ENCODE measurements at regions not wholly inside any gene's neighbourhood (a gene's known extent, or its start where the extent isn't known, plus 50 kb on each side); places are given as distances from the start of the nearest gene placed in this dataset.
"Not testable (repeated sequence)": the region's sequence is repeated elsewhere in the genome, so short reads cannot be mapped to it uniquely, and the experiment has no call there.

DNA sequence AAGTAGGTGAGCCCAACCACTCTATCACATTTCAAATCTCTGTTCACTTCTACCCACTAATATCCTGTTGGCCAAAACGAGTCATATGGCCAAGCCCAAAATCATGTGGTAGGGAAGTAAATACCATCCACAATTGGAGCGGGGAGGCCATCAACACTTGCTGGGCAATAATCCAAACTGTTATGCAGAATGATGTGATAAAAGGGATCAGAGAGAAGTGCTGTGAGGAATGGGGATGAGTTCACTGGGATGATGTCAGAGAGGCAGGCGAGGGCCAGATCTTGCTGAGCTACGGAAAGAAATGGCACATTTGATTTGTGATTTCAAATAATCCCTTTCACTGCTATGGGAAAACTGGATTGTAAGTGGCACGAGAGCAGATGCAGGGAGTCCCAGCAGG, 188.4 kb downstream of the NPIPA8 start:
- not testable (repeated sequence) for DNase-seq (ENCODE audit: low spot score)

- not testable (repeated sequence) for DNase-seq (ENCODE audit: low spot score)
Observed at GRCh38 chr16:18146601-18147142, 189.9 kb downstream of the NPIPA8 start.

- not testable (repeated sequence) for DNase-seq (ENCODE audit: low spot score)
Observed at GRCh38 chr16:18142066-18142465, 194.5 kb downstream of the NPIPA8 start.

GRCh38 chr16:18136288-18136687, 200.2 kb downstream of the NPIPA8 start:
- DNase-seq (ENCODE audit: low spot score) = not testable (repeated sequence)

- not testable (repeated sequence) for DNase-seq (ENCODE audit: low spot score)
Observed at GRCh38 chr16:18135024-18135423, 201.5 kb downstream of the NPIPA8 start.

GRCh38 chr16:18131587-18131986, 204.9 kb downstream of the NPIPA8 start:
- DNase-seq (ENCODE audit: low spot score) = not testable (repeated sequence)

- not testable (repeated sequence) for DNase-seq (ENCODE audit: low spot score)
Observed at GRCh38 chr16:18130478-18131120, 205.9 kb downstream of the NPIPA8 start.

GRCh38 chr16:18127033-18127432, 209.5 kb downstream of the NPIPA8 start:
- not testable (repeated sequence) for DNase-seq (ENCODE audit: low spot score)

- DNase-seq (ENCODE audit: low spot score) = not testable (repeated sequence)
Observed at GRCh38 chr16:18119092-18119491, 217.4 kb downstream of the NPIPA8 start.

GRCh38 chr16:18118684-18119083, 217.9 kb downstream of the NPIPA8 start:
- DNase-seq (ENCODE audit: low spot score) = not testable (repeated sequence)

DNA sequence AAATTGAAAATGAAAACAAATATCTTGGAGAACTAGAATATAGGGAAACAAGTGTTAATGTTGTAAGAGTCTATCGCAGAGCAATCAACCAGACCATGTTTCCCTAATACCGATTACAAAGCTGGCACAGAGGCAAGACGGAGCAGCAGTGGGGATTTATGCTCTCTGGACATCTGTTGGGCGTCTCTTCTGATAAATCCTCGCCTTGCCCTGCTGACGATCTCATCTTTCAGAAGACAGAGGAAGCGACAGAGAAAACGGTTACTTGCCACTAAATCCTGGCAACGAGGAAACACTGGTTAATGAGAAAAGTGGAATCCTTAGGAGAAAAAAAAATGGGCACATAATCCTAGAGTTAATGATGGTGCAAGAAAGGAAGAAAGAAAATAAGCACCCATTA, 218.5 kb downstream of the NPIPA8 start:
- DNase-seq (ENCODE audit: low spot score) = not testable (repeated sequence)

- not testable (repeated sequence) for DNase-seq (ENCODE audit: low spot score)
Observed at GRCh38 chr16:18104412-18104811, 232.1 kb downstream of the NPIPA8 start.

DNA sequence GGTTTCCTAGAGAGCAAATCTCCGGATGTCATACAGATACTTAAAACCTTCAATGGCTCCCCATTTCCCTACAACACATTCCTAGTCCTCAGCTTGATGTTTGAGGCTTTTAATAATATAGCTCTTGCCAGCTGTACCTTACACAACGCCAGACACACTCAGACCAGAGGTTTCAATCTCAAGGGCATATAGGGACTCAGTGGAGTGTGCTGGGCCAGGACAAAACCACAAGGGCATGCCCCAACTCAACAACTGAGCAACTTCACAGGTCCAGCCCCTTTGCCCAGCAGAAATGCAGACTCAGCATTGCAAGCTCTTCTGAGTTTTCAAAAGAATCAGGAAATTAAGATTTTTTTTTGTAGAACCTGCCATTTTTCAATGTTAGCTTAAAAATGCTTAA, 235.5 kb downstream of the NPIPA8 start:
- DNase-seq (ENCODE audit: low spot score) = not testable (repeated sequence)

- not testable (repeated sequence) for DNase-seq (ENCODE audit: low spot score)
Observed at GRCh38 chr16:18092605-18093004, 243.9 kb downstream of the NPIPA8 start.

DNA sequence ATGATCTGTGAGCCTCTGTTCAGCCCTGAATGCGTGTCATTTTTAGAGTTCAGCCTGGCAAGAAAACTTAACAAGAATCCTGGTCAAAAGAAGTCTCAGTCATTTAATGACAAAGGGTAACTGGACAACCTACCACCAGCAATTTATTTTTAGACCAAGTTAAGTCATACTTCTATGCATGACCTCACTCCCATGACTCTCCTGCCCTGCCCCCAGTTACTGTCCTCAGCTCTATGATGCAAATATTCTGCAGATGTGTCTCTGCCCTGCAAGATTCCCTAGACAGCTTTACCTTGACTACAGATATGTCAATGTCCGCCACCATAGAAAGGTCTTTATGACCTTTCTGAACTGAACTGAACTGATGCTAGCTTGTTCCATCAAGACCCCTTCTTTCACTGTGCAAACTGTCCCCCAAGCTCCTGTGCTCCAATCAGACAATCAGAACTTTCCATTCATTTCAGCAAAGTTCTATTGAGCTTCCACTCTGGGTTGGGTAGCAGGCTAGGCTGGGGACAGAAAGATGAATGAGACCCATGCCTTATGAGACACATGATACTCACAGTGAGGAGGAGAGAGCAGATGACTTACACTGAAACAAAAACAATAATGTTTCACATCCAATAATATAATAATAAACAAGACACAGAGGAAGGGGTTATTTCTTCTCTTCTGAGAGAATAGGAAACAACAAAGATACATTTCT, 255.7 kb downstream of the NPIPA8 start:
- not testable (repeated sequence) for DNase-seq (ENCODE audit: low spot score)

DNA sequence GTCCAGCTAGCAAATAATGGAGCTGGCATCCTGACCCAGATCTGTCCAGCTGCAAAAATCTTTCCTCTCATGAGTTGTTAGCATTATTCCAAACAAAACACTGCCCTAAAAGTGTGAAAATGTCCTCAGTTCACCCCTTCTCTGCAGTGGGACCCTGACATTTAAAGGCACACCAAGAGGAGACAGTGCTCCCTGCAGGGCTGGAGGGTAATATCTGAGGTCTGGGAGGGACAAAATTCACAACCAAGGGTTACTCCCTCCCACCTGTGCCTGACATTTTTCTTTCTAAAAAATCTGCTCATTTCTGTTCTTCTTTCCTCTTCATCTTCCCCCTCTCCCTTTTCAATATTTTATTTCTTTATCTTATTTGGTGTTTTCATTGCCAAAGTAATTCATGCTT, 258.6 kb downstream of the NPIPA8 start:
- not testable (repeated sequence) for DNase-seq (ENCODE audit: low spot score)

DNA sequence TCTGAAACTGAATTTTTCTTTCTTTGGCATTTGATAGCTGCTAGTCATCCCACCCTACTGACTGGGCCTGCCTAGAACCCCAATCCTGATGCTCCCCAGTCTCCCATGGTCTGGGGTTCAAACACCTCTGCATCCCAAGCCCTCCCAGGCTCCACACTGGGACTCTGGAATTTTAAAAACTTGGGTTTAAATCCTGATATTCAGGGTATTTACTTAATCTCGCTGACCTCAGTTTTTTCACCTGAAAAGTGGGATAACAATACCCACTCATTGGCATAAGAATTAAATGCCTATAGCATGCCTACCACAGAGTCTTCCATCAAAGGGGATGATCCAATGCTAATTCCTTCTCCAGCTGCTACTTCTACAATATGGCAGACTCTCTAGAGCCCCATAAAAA, 264.4 kb downstream of the NPIPA8 start:
- DNase-seq (ENCODE audit: low spot score) = no peak

DNA sequence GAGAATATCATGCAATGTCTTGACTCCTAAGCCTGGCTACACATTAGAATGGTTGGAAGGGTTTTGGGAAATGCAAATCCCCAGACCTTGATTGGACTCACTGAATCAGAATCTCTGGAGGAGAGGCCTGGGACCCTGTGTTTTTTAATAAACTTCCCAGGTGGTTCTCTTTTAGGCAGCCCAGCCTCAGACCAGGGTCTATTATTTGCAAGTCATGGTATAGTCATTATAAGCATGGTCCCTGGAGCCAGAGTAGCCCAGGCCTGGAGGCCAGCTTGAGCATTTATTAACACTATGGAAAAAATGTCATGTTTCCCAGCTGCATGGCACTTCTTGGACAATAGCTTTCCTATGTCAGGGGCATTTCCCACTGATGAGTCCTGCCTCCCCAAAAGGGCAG, 266.9 kb downstream of the NPIPA8 start:
- DNase-seq (ENCODE audit: low spot score) = no peak

- no peak for DNase-seq (ENCODE audit: low spot score)
Observed at GRCh38 chr16:18068477-18068876, 268.1 kb downstream of the NPIPA8 start.

DNA sequence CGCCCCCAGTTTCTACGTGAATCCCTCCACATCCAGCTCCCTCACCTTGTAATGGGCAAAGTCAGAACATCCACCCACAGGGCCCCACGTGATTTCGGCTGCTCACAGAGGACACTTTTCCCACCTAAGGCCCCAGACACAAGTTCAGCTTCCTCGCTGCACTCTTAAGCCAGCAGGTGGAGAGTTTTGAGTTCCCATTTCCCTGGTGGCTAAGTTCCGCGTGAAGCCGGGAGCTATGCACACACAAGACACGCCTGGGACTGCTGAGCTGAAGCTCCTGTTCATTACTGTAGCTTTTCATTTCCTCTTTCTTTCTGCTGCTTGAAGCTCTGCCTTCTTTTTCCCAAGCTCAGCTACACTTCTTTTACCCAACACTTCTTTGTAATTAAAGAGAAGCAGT, 273.8 kb downstream of the NPIPA8 start:
- DNase-seq (ENCODE audit: low spot score) = no peak

- DNase-seq (ENCODE audit: low spot score) = no peak
Observed at GRCh38 chr16:18060351-18060750, 276.2 kb downstream of the NPIPA8 start.

DNA sequence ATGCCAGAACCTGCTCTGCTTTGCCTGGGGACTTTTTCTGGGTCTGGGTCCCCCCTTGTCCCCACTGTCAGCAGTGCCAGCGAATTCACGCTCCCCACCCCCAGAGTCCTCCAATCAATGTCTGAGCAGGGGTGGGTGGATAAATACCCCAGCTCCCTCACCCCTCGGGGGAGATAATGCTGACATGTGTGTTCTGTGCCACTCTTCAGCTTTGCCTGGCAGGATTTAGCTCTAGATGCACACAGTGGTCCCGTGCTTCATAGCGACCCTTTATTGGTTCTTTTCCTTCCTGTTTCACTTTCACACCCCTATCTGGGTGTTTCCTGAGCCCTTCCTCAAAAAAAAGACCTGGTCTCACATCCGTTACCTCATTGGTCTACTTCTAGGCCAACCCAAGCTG, 277.0 kb downstream of the NPIPA8 start:
- DNase-seq (ENCODE audit: low spot score) = no peak

DNA sequence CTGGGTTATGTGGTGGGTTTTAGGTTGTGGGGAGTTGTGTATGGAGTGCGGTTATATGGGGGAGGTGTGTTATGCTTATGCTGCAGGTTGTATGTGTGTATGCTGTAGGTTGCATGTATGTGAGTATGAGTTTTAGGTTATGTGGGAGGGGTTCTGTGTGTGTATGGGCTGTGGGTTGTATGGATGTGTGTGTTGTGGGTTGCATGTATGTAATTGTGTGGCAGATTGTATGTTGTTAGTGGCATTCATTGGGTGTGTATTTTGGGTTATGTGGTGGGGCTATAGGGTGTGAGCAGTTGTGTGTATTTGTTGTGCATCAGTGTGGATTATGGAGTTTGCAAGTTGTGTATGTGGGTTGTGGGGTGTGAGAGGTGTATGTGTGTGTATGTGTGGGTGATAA, 277.4 kb downstream of the NPIPA8 start:
- no peak for DNase-seq (ENCODE audit: low spot score)
